ENCODE measurements at regions not wholly inside any gene's neighbourhood (a gene's known extent, or its start where the extent isn't known, plus 50 kb on each side); places are given as distances from the start of the nearest gene placed in this dataset.

- 50 to 53% methylated on average over 11 to 12 of the region's 12 CpGs for WGBS, 2 experiments (ENCODE audit: low coverage in 1 of 2, low lambda C conversion rate in 2 of 2, missing lambda C conversion rate in 2 of 2)
- no peaks in the 10 kb centered on the region for H3K9me3 ChIP-seq (ENCODE audit: low read depth)
- TF ChIP-seq EZH2 (IDR thresholded peaks at IDR 0.05; ENCODE audit: insufficient read depth, poor library complexity, severe bottlenecking) (no peak), EZH2phosphoT487 (IDR thresholded peaks at IDR 0.05; ENCODE audit: insufficient read depth, low read depth) (no peak)
Measured at GRCh38 chr22:49018601-49019000, 809.1 kb downstream of the BRD1 start.

GRCh38 chr22:49017482-49018329, 810.0 kb downstream of the BRD1 start:
- no peak overlapping the region for H2AFZ ChIP-seq
- H3K27me3 ChIP-seq (replicated peaks; ENCODE audit: insufficient read depth): no peaks in the 10 kb centered on the region
- no peak overlapping the region for H3K4me2 ChIP-seq (ENCODE audit: unreplicated experiment)
- DNase-seq: no peak
- in situ Hi-C loops (cut with MboI): no loop called here
- H3K36me3 ChIP-seq (ENCODE audit: low read depth): no peaks in the 10 kb centered on the region
- WGBS, 2 experiments (ENCODE audit: low coverage in 1 of 2, low lambda C conversion rate in 2 of 2, missing lambda C conversion rate in 2 of 2): 55 to 61% methylated on average over 16 to 21 of the region's 21 CpGs
- H4K20me1 ChIP-seq (ENCODE audit: insufficient read depth): no peaks in the 10 kb centered on the region
- H3K9me2 ChIP-seq (ENCODE audit: insufficient read depth): no peaks in the 10 kb centered on the region
- H3K4me1 ChIP-seq (ENCODE audit: insufficient read depth): no peaks in the 10 kb centered on the region
- TF ChIP-seq EZH2phosphoT487 (IDR thresholded peaks at IDR 0.05; ENCODE audit: insufficient read depth, low read depth): no peak
- no peak for TF ChIP-seq EZH2 (IDR thresholded peaks at IDR 0.05; ENCODE audit: insufficient read depth, poor library complexity, severe bottlenecking)
- H3K9me3 ChIP-seq (ENCODE audit: low read depth): no peaks in the 10 kb centered on the region
- no peak overlapping the region for H3K4me3 ChIP-seq
- no peak overlapping the region for H3K27ac ChIP-seq
- H3K9ac ChIP-seq: no peak overlapping the region
- no peaks in the 10 kb centered on the region for H3K79me2 ChIP-seq (ENCODE audit: insufficient read depth)
- H3F3A ChIP-seq (ENCODE audit: insufficient read depth): no peaks in the 10 kb centered on the region

More at GRCh38 chr22:49018601-49019000, 809.1 kb downstream of the BRD1 start:
- in situ Hi-C loops (cut with MboI): no loop called here
- Histone ChIP-seq H2AFZ (no peak overlapping the region), H3K4me3 (no peak overlapping the region), H3K9ac (no peak overlapping the region), H3F3A (ENCODE audit: insufficient read depth) (no peaks in the 10 kb centered on the region), H3K27ac (no peak overlapping the region), H3K4me1 (ENCODE audit: insufficient read depth) (no peaks in the 10 kb centered on the region), H3K4me2 (ENCODE audit: unreplicated experiment) (no peak overlapping the region), H3K27me3 (replicated peaks; ENCODE audit: insufficient read depth) (no peaks in the 10 kb centered on the region), H4K20me1 (ENCODE audit: insufficient read depth) (no peaks in the 10 kb centered on the region), H3K79me2 (ENCODE audit: insufficient read depth) (no peaks in the 10 kb centered on the region), H3K9me2 (ENCODE audit: insufficient read depth) (no peaks in the 10 kb centered on the region), H3K36me3 (ENCODE audit: low read depth) (no peaks in the 10 kb centered on the region)
- no peak for DNase-seq

GRCh38 chr22:49016909-49017481, 810.7 kb downstream of the BRD1 start:
- DNase-seq: no peak
- H3K27me3 ChIP-seq (replicated peaks; ENCODE audit: insufficient read depth): no peaks in the 10 kb centered on the region
- H3K79me2 ChIP-seq (ENCODE audit: insufficient read depth): no peaks in the 10 kb centered on the region
- in situ Hi-C loops (cut with MboI): no loop called here
- WGBS, 2 experiments (ENCODE audit: low coverage in 1 of 2, low lambda C conversion rate in 2 of 2, missing lambda C conversion rate in 2 of 2): 43 to 51% methylated on average over 16 of the region's 16 CpGs
- no peaks in the 10 kb centered on the region for H3K36me3 ChIP-seq (ENCODE audit: low read depth)
- no peak overlapping the region for H3K4me2 ChIP-seq (ENCODE audit: unreplicated experiment)
- H4K20me1 ChIP-seq (ENCODE audit: insufficient read depth): no peaks in the 10 kb centered on the region
- H3K27ac ChIP-seq: no peak overlapping the region
- no peak for TF ChIP-seq EZH2phosphoT487 (IDR thresholded peaks at IDR 0.05; ENCODE audit: insufficient read depth, low read depth)
- TF ChIP-seq EZH2 (IDR thresholded peaks at IDR 0.05; ENCODE audit: insufficient read depth, poor library complexity, severe bottlenecking): no peak
- H2AFZ ChIP-seq: no peak overlapping the region
- no peak overlapping the region for H3K4me3 ChIP-seq
- H3K9ac ChIP-seq: no peak overlapping the region
- H3K9me3 ChIP-seq (ENCODE audit: low read depth): no peaks in the 10 kb centered on the region
- H3F3A ChIP-seq (ENCODE audit: insufficient read depth): no peaks in the 10 kb centered on the region
- no peaks in the 10 kb centered on the region for H3K9me2 ChIP-seq (ENCODE audit: insufficient read depth)
- H3K4me1 ChIP-seq (ENCODE audit: insufficient read depth): no peaks in the 10 kb centered on the region

- H3K4me2 ChIP-seq (ENCODE audit: unreplicated experiment): no peak overlapping the region
- no peaks in the 10 kb centered on the region for H3F3A ChIP-seq (ENCODE audit: insufficient read depth)
- H3K79me2 ChIP-seq (ENCODE audit: insufficient read depth): no peaks in the 10 kb centered on the region
- H4K20me1 ChIP-seq (ENCODE audit: insufficient read depth): no peaks in the 10 kb centered on the region
- no peaks in the 10 kb centered on the region for H3K4me1 ChIP-seq (ENCODE audit: insufficient read depth)
- H3K36me3 ChIP-seq (ENCODE audit: low read depth): no peaks in the 10 kb centered on the region
- H3K27ac ChIP-seq: no peak overlapping the region
- H3K27me3 ChIP-seq (replicated peaks; ENCODE audit: insufficient read depth): no peaks in the 10 kb centered on the region
- H3K9ac ChIP-seq: no peak overlapping the region
- H3K9me3 ChIP-seq (ENCODE audit: low read depth): no peaks in the 10 kb centered on the region
- H3K9me2 ChIP-seq (ENCODE audit: insufficient read depth): no peaks in the 10 kb centered on the region
- DNase-seq: no peak
- H3K4me3 ChIP-seq: no peak overlapping the region
- in situ Hi-C loops (cut with MboI): no loop called here
- no peak overlapping the region for H2AFZ ChIP-seq
- WGBS, 2 experiments (ENCODE audit: low coverage in 1 of 2, low lambda C conversion rate in 2 of 2, missing lambda C conversion rate in 2 of 2): 53 to 58% methylated on average over 26 of the region's 26 CpGs
- TF ChIP-seq EZH2 (IDR thresholded peaks at IDR 0.05; ENCODE audit: insufficient read depth, poor library complexity, severe bottlenecking): no peak
- no peak for TF ChIP-seq EZH2phosphoT487 (IDR thresholded peaks at IDR 0.05; ENCODE audit: insufficient read depth, low read depth)
Measured at GRCh38 chr22:49015993-49016908, 811.4 kb downstream of the BRD1 start.
